GM21515 (cell line): ENCODE measurements at regions not wholly inside any gene's neighbourhood (a gene's known extent, or its start where the extent isn't known, plus 50 kb on each side); places are given as distances from the start of the nearest gene placed in this dataset.
"Not testable (repeated sequence)": the region's sequence is repeated elsewhere in the genome, so short reads cannot be mapped to it uniquely, and the experiment has no call there.

ENCODE experiments used
- ATAC-seq: cut with Tn5 transposase; IDR thresholded peaks from one replicate; pipeline ENCODE4 v1.9.1; 2021; ENCODE audit not compliant: unreplicated experiment

- no peak for ATAC-seq
Measured at GRCh38 chr6:115814907-115815306, 245.8 kb downstream of the FRK start.

- ATAC-seq, result no peak
Measured at GRCh38 chr6:115811541-115811940, 249.2 kb downstream of the FRK start.

- ATAC-seq, result no peak
Measured at GRCh38 chr6:115798229-115798628, 262.5 kb downstream of the FRK start.

- no peak for ATAC-seq
Measured at GRCh38 chr6:115796829-115797228, 263.9 kb downstream of the FRK start.

- ATAC-seq, result no peak
Measured at GRCh38 chr6:115796061-115796460, 264.6 kb downstream of the FRK start.

- ATAC-seq, result no peak
Measured at GRCh38 chr6:115783402-115784061, 277.2 kb downstream of the FRK start.

GRCh38 chr6:115782612-115783011, 278.1 kb downstream of the FRK start:
- ATAC-seq, result no peak

GRCh38 chr6:115773741-115774140, 286.9 kb downstream of the FRK start:
- no peak for ATAC-seq

- no peak for ATAC-seq
Measured at GRCh38 chr6:115770851-115771250, 289.8 kb downstream of the FRK start.

- no peak for ATAC-seq
Measured at GRCh38 chr6:115768500-115768899, 292.2 kb downstream of the FRK start.

GRCh38 chr6:115767931-115768330, 292.8 kb downstream of the FRK start:
- ATAC-seq, result no peak

- no peak for ATAC-seq
Measured at GRCh38 chr6:115766745-115767462, 293.8 kb downstream of the FRK start.

- ATAC-seq, result no peak
Measured at GRCh38 chr6:115765966-115766365, 294.7 kb downstream of the FRK start.

- no peak for ATAC-seq
Measured at GRCh38 chr6:115759051-115759450, 301.6 kb downstream of the FRK start.

- ATAC-seq, result no peak
Measured at GRCh38 chr6:115753446-115753845, 307.2 kb downstream of the FRK start.

- ATAC-seq, result no peak
Measured at GRCh38 chr6:115750946-115751345, 309.7 kb downstream of the FRK start.

- ATAC-seq, result no peak
Measured at GRCh38 chr6:115750292-115750691, 310.4 kb downstream of the FRK start.

- ATAC-seq, result no peak
Measured at GRCh38 chr6:115747719-115748118, 313.0 kb downstream of the FRK start.

GRCh38 chr6:115746583-115746982, 314.1 kb downstream of the FRK start:
- ATAC-seq, result not testable (repeated sequence)

- no peak for ATAC-seq
Measured at GRCh38 chr6:115740907-115741306, 319.8 kb downstream of the FRK start.

- no peak for ATAC-seq
Measured at GRCh38 chr6:115735610-115736009, 325.1 kb downstream of the FRK start.

GRCh38 chr6:115733426-115733825, 327.3 kb downstream of the FRK start:
- no peak for ATAC-seq

- ATAC-seq, result no peak
Measured at GRCh38 chr6:115729036-115729435, 331.7 kb downstream of the FRK start.
